Left lung (tissue), 4 donors: ENCODE measurements at regions not wholly inside any gene's neighbourhood (a gene's known extent, or its start where the extent isn't known, plus 50 kb on each side); places are given as distances from the start of the nearest gene placed in this dataset.

Source experiments
- ATAC-seq: fragments of 200-7000 bp; cut with Tn5 transposase; one replicate; pipeline ENCODE4 v1.9.1; 2020; ENCODE audit warnings: moderate library complexity
- DNase-seq, 4 donors: peaks; one replicate each; pipeline ENCODE4 v3.0.0-alpha.2; 2013 to 2020
- H3K27ac ChIP-seq, 2 donors: fragments of 200-600 bp; sonication (generic) in 1 of 2; one replicate each; pipeline versions ENCODE4 v1.5.0 to v1.8.0; 2020 to 2021
- H3K27me3 ChIP-seq, 2 donors: fragments of 200-600 bp; sonication (generic) in 1 of 2; one replicate each; pipeline versions ENCODE4 v1.5.0 to v1.8.0; 2020 to 2021
- H3K36me3 ChIP-seq, 2 donors: fragments of 200-600 bp; sonication (generic) in 1 of 2; one replicate each; pipeline versions ENCODE4 v1.5.0 to v1.8.0; 2020 to 2021
- H3K4me1 ChIP-seq, 2 donors: fragments of 200-600 bp; one replicate each; pipeline ENCODE4 v1.8.0; 2021
- H3K4me3 ChIP-seq, 2 donors: fragments of 200-600 bp; sonication (generic) in 1 of 2; one replicate each; pipeline versions ENCODE4 v1.5.0 to v1.8.0; 2020 to 2021; ENCODE audit warnings: mild to moderate bottlenecking in 1 of 2
- H3K9me3 ChIP-seq, 2 donors: fragments of 200-600 bp; sonication (generic) in 1 of 2; one replicate each; pipeline versions ENCODE4 v1.5.0 to v1.8.0; 2020 to 2021
- CTCF ChIP-seq, 2 donors: fragments of 200-600 bp; sonication (generic) in 1 of 2; IDR thresholded peaks; one replicate each; pipeline versions ENCODE4 v1.5.0 to v1.8.0; 2021; ENCODE audit warnings: antibody characterized with exemption in 2 of 2
- intact Hi-C, 2 donors: fragments of 100-400 bp; cut with DNase I; formaldehyde crosslinking; loops; one replicate each; pipeline versions ENCODE4 v1.11.2 to v1.14.2; 2022
- donor health status: DM: no; HTN: yes; CAD: no.
- donor health status: DM: no; HTN: no; CAD: no.

- H3K27me3 ChIP-seq = no peaks in the 10 kb centered on the region
- no peaks in the 10 kb centered on the region for H3K9me3 ChIP-seq
- H3K27ac ChIP-seq = no peak overlapping the region
- no peak for ATAC-seq
- no peak for DNase-seq
- TF ChIP-seq CTCF (IDR thresholded peaks at IDR 0.05) = no peak
- intact Hi-C loops = no loop called here
- H3K4me3 ChIP-seq = no peak overlapping the region
- no peaks in the 10 kb centered on the region for H3K36me3 ChIP-seq
- H3K4me1 ChIP-seq = no peaks in the 10 kb centered on the region
Measured at GRCh38 chr4:106476741-106477140, 108.2 kb upstream of the GIMD1 start.

- Histone ChIP-seq H3K27me3 (no peaks in the 10 kb centered on the region), H3K27ac (no peak overlapping the region), H3K4me1 (no peaks in the 10 kb centered on the region), H3K9me3 (no peaks in the 10 kb centered on the region), H3K36me3 (no peaks in the 10 kb centered on the region), H3K4me3 (no peak overlapping the region)
- TF ChIP-seq CTCF (IDR thresholded peaks at IDR 0.05) = no peak
- ATAC-seq (no peak), DNase-seq (no peak)
- intact Hi-C loops = no loop called here
Measured at GRCh38 chr4:106473515-106473914, 104.9 kb upstream of the GIMD1 start.

- Histone ChIP-seq H3K4me3 (no peak overlapping the region), H3K27me3 (no peaks in the 10 kb centered on the region), H3K9me3 (no peaks in the 10 kb centered on the region), H3K27ac (no peak overlapping the region), H3K4me1 (no peaks in the 10 kb centered on the region), H3K36me3 (no peaks in the 10 kb centered on the region)
- TF ChIP-seq CTCF (IDR thresholded peaks at IDR 0.05) = no peak
- DNase-seq (no peak), ATAC-seq (no peak)
- intact Hi-C loops = no loop called here
Measured at GRCh38 chr4:106471151-106471550, 102.6 kb upstream of the GIMD1 start.

GRCh38 chr4:106463622-106464021, 95.0 kb upstream of the GIMD1 start:
- ATAC-seq = no peak
- no peaks in the 10 kb centered on the region for H3K36me3 ChIP-seq
- H3K27ac ChIP-seq = no peak overlapping the region
- intact Hi-C loops = no loop called here
- no peak for TF ChIP-seq CTCF (IDR thresholded peaks at IDR 0.05)
- H3K4me1 ChIP-seq = no peaks in the 10 kb centered on the region
- H3K27me3 ChIP-seq = no peaks in the 10 kb centered on the region
- no peaks in the 10 kb centered on the region for H3K9me3 ChIP-seq
- no peak for DNase-seq
- H3K4me3 ChIP-seq = no peak overlapping the region

- Histone ChIP-seq H3K9me3 (no peaks in the 10 kb centered on the region), H3K36me3 (no peaks in the 10 kb centered on the region), H3K4me1 (no peaks in the 10 kb centered on the region), H3K4me3 (no peak overlapping the region), H3K27me3 (no peaks in the 10 kb centered on the region), H3K27ac (no peak overlapping the region)
- DNase-seq (no peak), ATAC-seq (no peak)
- no peak for TF ChIP-seq CTCF (IDR thresholded peaks at IDR 0.05)
- intact Hi-C loops = no loop called here
Measured at GRCh38 chr4:106454581-106454980, 86.0 kb upstream of the GIMD1 start.
